Naive thymus-derived CD8-positive, alpha-beta T cell (primary cell): ENCODE measurements at regions not wholly inside any gene's neighbourhood (a gene's known extent, or its start where the extent isn't known, plus 50 kb on each side); places are given as distances from the start of the nearest gene placed in this dataset.
A peak's percentile ranks its signal among the peaks of the same experiment; 100 is the strongest.

ENCODE experiments used
- ATAC-seq, 2 donors: fragments of 150-1000 bp; cut with Tn5 transposase in 1 of 2; sonication (Bioruptor Pico), chemical (Tn5 transposase) in 1 of 2; 1 replicate in 1 of 2; 2 replicates in 1 of 2; pipeline ENCODE4 v1.10.0; 2021; ENCODE audit warnings: mild to moderate bottlenecking in 2 of 2, moderate library complexity in 2 of 2
- POLR2A ChIA-PET: fragments of 350-600 bp; sonication (Branson Sonifier 250); formaldehyde crosslinking; loops from one replicate; lab custom pipeline; 2021; ENCODE audit warnings: antibody characterized with exemption; lab: Charles Lee
- DNase-seq, 10 donors: peaks; one replicate each; pipeline versions ENCODE4 v3.0.0 to v3.0.0-alpha.2; 2020 to 2022
- H3K27ac Mint-ChIP-seq, 10 donors: one replicate each; pipeline ENCODE4 v1.8.0; 2020 to 2022; ENCODE audit warnings: mild to moderate bottlenecking in 10 of 10, mixed read lengths in 10 of 10, moderate library complexity in 4 of 10, inconsistent platforms in 1 of 10
- H3K27me3 Mint-ChIP-seq, 5 donors: one replicate each; pipeline ENCODE4 v1.8.0; 2021 to 2022; ENCODE audit warnings: mixed read lengths in 5 of 5
- H3K36me3 Mint-ChIP-seq, 3 donors: one replicate each; pipeline ENCODE4 v1.8.0; 2020 to 2022; ENCODE audit warnings: mixed read lengths in 3 of 3, mild to moderate bottlenecking in 2 of 3, inconsistent platforms in 1 of 3
- H3K4me1 Mint-ChIP-seq, 4 donors: one replicate each; pipeline ENCODE4 v1.8.0; 2021 to 2022; ENCODE audit warnings: mixed read lengths in 4 of 4
- H3K4me3 Mint-ChIP-seq, 10 donors: one replicate each; pipeline ENCODE4 v1.8.0; 2020 to 2022; ENCODE audit warnings: mild to moderate bottlenecking in 10 of 10, mixed read lengths in 10 of 10, moderate library complexity in 6 of 10, inconsistent platforms in 1 of 10
- H3K9me3 Mint-ChIP-seq, 9 donors: one replicate each; pipeline ENCODE4 v1.8.0; 2020 to 2022; ENCODE audit warnings: mixed read lengths in 9 of 9, mild to moderate bottlenecking in 3 of 9, inconsistent platforms in 1 of 9, moderate library complexity in 1 of 9

DNA sequence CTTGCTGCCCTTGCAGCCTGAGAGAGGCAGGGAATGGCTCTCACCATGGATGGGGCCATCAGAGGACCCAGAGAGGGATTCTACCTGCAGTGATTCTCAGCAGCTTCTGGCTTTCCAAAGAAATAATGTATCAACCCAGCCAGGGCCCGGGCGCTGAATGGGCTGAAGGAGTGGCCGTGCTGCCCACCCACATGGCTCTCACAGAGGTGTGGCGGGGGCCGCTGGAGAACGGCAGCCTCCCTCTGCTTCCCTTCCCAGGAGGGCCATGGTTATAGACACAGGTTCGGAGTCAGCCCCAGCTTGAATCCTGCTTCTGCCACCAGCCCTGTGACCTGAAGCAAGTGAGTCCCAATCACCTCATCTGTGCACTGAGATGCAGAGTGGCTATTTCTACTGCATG is 82.7 kb downstream of the THAP12 start:
- H3K9me3 Mint-ChIP-seq: no peaks in the 10 kb centered on the region
- peaks cover 2 to 9% (median 5%) of the 10 kb centered on the region in 4 donors for H3K4me1 Mint-ChIP-seq
- no peak overlapping the region for H3K4me3 Mint-ChIP-seq
- no peaks in the 10 kb centered on the region for H3K36me3 Mint-ChIP-seq
- H3K27me3 Mint-ChIP-seq: peaks cover 0 to 5% (median 0%) of the 10 kb centered on the region in 5 donors
- H3K27ac Mint-ChIP-seq: no peak overlapping the region
- ATAC-seq: no peak
- POLR2A ChIA-PET: no interaction called here
- DNase-seq: no peak

DNA sequence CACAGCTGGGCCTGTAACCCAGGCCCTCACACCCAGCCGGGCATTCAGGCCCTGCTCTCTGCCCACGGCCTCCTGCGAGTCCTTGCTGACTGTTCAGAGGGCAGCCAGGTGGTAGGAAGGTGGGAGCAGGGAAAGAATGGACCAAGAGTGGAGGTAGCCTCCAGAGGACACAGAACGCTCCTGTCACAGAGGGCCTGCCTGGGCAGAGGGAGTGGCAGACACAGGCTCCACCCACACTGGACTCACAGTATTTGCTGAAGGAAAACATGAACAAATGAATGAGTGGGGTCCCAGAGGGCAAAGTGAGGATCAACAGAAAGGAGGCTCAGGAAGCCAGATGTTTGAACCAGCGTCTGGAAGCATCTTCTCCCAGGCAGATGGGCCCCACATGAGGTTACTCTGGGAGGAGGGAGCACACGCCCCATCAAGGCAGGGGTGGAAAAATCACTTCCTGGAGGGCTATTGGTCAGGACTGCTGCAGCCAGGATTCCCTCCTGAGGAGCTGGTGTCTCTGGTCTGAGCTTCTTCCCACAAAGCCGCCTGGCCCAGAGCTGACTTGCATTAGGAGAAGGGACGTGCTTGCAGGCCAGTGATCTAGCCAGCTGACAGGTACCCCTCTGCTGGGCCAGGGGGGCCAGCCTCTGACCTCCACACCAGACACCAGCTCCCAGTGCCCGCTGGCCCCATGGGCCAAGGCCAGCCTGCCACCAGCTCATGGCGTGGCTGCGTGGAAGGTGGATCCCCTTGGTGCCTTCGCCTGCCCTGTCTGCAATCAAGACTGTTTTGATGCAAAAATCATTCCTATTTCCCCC is 84.0 kb downstream of the THAP12 start:
- no peak overlapping the region for H3K27ac Mint-ChIP-seq

DNA sequence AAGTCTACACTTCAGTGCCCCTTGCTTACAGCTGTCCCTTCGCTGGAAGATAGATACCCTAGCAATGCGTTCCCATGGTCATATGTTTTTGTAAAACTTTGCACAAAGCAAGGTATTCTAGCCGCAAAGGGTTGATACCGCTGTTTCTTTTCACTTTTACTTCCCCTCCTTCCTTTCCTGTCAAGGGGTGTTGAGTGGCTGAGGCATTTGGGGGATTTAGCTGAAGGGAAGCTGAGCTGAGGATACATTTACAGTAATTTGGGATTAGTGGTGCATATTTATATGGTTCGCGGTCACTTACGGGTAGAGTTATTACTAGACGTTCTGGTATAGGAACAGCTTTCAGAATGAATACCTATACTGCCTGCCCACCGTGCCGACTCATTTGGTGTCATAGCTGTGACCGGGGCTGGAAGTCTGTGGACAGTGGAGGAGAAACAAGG is 86.9 kb upstream of the WNT11 start:
- H3K4me3 Mint-ChIP-seq: peak overlapping the region; percentile 36 to 70 (median 58)

More for the DNA sequence above, 84.0 kb downstream of the THAP12 start:
- ATAC-seq (no peak), DNase-seq (no peak)
- no peak overlapping the region for H3K4me3 Mint-ChIP-seq
- no peaks in the 10 kb centered on the region for H3K36me3 Mint-ChIP-seq
- H3K4me1 Mint-ChIP-seq: peaks cover 12 to 18% (median 13%) of the 10 kb centered on the region in 4 donors
- POLR2A ChIA-PET: no interaction called here
- peaks cover 0 to 2% (median 0%) of the 10 kb centered on the region in 5 donors for H3K27me3 Mint-ChIP-seq
- no peaks in the 10 kb centered on the region for H3K9me3 Mint-ChIP-seq

DNA sequence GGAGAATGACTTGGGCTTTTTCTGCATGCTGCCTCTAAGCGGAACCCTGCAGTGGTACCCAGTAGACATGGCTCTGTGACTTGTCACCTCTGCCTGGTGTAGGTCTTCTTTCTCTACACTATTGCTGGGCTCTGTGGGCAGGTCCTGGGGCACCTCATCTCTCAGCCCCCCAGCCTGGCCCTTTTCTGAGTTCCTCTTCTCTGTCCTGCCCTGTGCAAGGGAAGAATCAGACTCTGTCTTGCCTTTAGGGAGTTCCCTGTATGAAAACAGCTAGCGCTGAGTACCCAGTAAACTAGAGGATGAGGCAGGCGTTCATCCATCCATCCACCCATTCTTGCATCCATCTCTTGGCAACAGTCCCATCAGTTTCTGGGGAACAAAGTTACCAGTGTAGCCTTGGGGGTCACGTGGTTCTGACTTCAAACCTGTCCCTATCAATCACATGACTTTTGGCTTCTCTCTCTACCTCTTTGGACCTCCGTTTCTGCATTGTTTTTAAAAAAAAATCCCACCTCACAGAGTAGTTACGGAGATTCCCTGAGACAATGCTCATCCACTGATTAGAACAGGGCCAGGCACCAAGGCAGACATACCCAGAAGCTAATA is 86.4 kb upstream of the WNT11 start:
- Mint-ChIP-seq H3K4me3 (peak overlapping the region; percentile 36 to 70 (median 58)), H3K36me3 (no peaks in the 10 kb centered on the region), H3K27ac (peak overlapping the region; percentile 44 to 93 (median 82)), H3K4me1 (peaks cover 19 to 42% (median 30%) of the 10 kb centered on the region in 4 donors), H3K27me3 (no peaks in the 10 kb centered on the region), H3K9me3 (no peaks in the 10 kb centered on the region)
- DNase-seq (no peak), ATAC-seq (peak in 1 of 2 donors; percentile 5)
- POLR2A ChIA-PET: no interaction called here

More for the DNA sequence above, 86.9 kb upstream of the WNT11 start:
- H3K27ac Mint-ChIP-seq: peak overlapping the region; percentile 44 to 93 (median 82)
- H3K27me3 Mint-ChIP-seq: no peaks in the 10 kb centered on the region
- H3K36me3 Mint-ChIP-seq: no peaks in the 10 kb centered on the region
- ATAC-seq: peak in 1 of 2 donors; percentile 30
- H3K4me1 Mint-ChIP-seq: peaks cover 14 to 37% (median 25%) of the 10 kb centered on the region in 4 donors
- peak in 2 of 10 donors; percentile 14 to 15 for DNase-seq
- POLR2A ChIA-PET: no interaction called here
- H3K9me3 Mint-ChIP-seq: no peaks in the 10 kb centered on the region

DNA sequence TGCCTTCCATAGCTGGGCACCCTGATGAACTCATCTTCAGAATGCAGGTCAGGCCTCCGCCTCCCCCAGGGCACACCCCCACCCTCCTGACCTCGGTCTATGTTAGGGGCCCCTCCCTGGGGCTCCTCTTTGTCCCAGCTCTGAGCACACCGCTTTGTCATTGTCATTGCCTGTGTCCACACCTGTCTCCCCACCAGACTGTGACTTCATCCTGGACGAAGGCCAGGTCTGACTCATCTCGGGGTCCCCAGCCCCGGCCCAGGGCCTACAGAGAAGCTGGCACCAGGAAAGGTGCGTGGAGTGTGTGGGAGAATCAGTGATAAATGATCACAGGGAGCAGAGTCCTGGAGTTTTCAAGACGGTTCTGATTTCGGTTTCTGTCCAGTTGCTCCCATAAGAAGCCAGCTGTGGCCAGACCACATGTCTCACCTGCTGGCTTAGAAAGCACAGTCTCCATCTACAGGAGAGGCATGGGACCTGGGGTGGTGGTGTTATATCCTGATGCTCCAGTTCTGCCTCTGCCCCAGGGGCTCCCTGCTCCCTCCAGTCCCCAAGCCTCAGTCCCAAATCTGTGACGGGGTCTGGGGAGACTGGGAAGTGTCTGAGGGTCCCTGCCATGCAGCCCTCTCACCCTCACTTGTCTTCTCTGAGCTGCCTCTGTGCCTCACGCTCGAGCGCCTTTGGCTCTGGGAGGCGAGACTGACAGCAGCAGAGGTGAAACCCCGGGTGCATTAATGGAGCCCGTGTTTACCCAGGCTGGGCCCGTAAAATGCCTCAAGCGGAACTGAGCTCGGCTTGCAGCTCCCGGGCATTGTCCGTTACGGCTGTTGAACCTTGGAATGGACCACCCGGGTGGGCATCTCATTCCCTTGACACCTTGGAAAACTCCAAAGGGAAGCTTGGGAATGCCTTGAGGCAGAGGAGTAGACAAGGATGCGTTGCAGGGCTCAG is 85.5 kb upstream of the WNT11 start:
- DNase-seq (no peak), ATAC-seq (no peak)
- Mint-ChIP-seq H3K4me3 (no peak overlapping the region), H3K36me3 (no peaks in the 10 kb centered on the region), H3K4me1 (peaks cover 25 to 50% (median 38%) of the 10 kb centered on the region in 4 donors), H3K9me3 (no peaks in the 10 kb centered on the region), H3K27me3 (no peaks in the 10 kb centered on the region), H3K27ac (peak overlapping the region in 2 of 10 donors; percentile 40 to 83)
- POLR2A ChIA-PET: no interaction called here

DNA sequence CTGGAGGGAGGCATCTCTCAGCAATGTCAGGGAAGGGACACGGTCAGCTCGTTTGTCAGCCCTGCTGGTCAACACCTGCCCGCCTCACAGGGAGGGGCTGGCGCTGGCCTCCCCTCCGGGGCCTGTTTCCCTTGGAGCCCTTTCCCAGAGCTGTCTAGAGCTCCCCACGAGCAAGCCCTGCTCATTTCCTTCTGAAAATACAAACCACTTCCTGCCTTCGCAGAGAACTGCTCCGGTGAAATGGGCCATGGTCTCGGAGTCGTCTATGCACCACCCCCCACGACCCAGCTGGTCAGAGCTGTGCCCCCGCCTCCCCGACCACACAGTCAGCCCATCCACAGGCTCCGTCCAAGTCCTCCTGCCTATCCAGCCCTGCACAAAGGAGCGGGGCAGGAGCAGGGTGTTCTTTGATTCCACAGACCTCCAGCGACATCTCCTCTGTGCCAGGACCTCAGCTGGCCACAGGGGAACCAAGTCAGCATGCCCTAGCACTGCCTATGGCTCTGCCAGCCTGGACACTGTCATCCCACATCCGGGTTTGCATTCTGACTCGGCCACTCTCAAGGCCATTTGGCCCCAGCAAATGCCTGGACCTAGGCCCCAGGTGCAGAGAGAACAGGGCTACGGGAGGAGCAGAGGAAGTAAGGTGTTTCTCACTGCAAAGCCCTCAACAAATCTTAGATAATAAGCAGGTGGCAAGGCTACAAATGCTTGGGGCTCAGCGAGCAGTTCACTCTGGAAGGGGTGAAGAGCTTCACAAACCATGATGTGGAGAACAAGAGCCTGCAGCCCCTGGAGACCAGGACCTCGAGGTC is 82.1 kb upstream of the WNT11 start:
- POLR2A ChIA-PET: interaction anchor here (0.8 to 1.5 kb wide), 2 partner anchors 16 to 54 kb away, joined by 3 to 11 read pairs; no protein-coding TSS in a partner anchor
- no peaks in the 10 kb centered on the region for H3K27me3 Mint-ChIP-seq
- DNase-seq (peak in 5 of 10 donors; percentile 10 to 43 (median 26)), ATAC-seq (peak; percentile 82 to 86)
- H3K27ac Mint-ChIP-seq: peak overlapping the region; percentile 84 to 95 (median 92)
- H3K4me3 Mint-ChIP-seq: peak overlapping the region; percentile 36 to 82 (median 77)
- peaks cover 31 to 58% (median 47%) of the 10 kb centered on the region in 4 donors for H3K4me1 Mint-ChIP-seq
- H3K9me3 Mint-ChIP-seq: no peaks in the 10 kb centered on the region
- H3K36me3 Mint-ChIP-seq: no peaks in the 10 kb centered on the region

DNA sequence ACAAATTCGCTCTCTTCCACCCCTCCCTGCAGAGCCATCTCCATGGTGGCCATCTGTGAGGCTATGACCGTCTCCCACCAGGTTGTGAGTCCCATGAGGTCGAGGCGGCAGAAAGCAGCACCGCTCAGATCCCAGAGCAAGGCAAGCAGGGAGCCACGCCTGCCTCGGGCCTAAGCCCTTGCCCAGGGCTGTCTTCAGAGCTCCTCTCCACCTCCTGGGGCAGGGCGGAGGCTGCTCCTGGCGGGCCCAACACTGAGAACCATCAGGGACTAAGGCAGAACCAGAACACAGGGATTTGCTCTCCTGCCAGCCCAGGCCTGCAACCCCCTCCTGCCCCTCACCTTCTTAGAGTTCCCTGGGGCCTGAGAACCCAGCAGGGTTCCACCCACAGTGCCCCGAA is 80.9 kb upstream of the WNT11 start:
- Mint-ChIP-seq H3K36me3 (no peaks in the 10 kb centered on the region), H3K4me3 (peak overlapping the region in 6 of 10 donors; percentile 50 to 82 (median 78)), H3K9me3 (no peaks in the 10 kb centered on the region), H3K27me3 (no peaks in the 10 kb centered on the region), H3K27ac (peak overlapping the region; percentile 40 to 95 (median 92)), H3K4me1 (peaks cover 28 to 53% (median 39%) of the 10 kb centered on the region in 4 donors)
- DNase-seq (no peak), ATAC-seq (no peak)
- POLR2A ChIA-PET: no interaction called here

DNA sequence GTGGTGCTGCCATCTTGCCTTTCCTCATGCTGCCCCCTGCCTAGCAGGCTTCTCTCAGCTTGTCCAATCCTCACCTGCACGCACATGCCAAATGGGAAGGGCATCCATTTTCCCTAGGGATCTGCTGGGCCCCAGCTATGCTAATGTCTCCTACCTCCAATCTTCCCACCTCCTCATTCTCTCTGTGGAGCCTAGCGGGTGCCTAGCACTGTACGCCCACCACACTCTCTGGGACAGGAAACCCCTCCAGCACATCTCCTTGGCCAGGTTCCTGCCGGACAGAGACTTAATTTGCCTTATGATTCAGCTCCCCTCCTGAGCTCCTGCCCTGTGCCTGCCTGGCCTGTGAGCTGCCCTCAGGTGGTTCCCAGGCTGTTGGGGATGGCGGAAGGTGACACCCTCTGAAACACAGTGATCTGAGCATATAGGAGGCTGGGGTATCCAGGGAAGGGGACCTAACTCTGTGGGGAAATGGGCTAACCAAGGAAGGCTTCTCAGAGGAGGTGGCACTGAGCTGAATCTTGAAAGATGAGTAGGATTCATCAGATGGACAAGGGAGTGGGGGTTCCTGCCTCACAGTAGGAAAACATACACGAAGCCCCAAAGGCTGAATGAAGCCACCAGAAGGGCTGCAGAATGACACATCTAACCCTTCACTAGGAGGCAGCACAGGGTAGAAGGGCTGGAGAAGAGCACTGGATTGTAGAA is 79.2 kb upstream of the WNT11 start:
- DNase-seq (no peak), ATAC-seq (no peak)
- Mint-ChIP-seq H3K4me1 (peaks cover 28 to 46% (median 38%) of the 10 kb centered on the region in 4 donors), H3K27ac (peak overlapping the region in 6 of 10 donors; percentile 16 to 92 (median 45)), H3K4me3 (peak overlapping the region in 1 of 10 donors; percentile 29), H3K36me3 (no peaks in the 10 kb centered on the region), H3K9me3 (no peaks in the 10 kb centered on the region), H3K27me3 (no peaks in the 10 kb centered on the region)
- POLR2A ChIA-PET: no interaction called here

DNA sequence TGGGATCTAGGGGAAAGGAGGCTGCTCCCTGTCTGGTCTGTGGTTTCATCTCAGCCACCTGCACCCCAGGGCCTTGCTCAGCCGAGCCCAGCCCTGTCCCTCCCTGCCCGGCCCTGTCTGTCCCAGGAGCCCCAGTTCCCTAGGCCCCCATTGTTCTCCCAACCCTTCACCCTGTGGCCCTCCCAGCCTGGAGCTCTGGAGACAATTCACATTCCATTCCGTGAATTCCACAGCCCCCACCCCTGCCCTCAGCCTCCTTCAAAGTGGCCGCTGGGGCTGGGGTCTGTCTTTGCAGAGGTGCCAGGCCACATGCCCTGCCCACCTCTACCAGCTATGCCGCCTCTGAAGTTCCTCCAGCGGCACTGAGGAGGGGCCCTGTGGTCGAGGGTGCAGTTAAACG is 77.9 kb upstream of the WNT11 start:
- no peaks in the 10 kb centered on the region for H3K36me3 Mint-ChIP-seq
- H3K27ac Mint-ChIP-seq: no peak overlapping the region

DNA sequence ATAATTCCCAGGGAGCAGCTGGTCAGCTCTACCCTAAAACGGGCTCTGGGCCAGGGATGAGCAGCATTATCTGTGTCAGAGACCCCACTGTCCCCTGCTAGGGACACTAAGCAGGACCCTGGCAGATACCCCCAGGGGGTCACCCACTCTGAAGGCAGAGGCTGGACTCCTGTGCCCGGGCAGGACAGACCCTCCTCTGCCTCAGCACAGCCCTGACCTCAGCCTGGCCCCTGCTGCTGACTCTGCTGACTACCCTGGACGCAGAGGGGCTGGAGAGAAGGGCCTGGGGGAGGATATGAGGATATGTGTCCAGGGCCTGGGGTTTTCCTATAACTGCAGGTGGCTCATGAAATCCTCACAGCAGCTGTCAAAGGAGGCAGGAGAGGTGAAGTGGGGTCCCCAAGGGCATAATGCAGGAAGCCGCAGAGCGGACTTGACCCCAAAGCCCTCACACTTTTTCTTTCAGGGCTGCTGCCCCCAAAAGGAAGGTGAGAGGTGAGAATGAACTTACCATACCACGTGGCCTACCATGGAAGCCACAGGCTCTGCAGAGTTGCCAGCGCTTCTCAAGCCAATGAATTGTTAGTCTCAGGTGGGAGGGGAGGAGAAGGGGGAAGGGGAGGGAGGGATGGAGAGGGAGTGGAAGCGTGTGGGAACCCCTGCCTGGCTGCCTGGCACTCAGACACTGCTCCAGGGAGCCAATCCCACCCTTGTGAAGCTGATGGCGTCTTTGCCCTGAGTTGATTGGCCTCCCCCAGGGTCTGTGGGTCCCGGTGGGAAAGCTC is 76.7 kb upstream of the WNT11 start:
- Mint-ChIP-seq H3K27ac (peak overlapping the region in 2 of 10 donors; percentile 28 to 87), H3K9me3 (no peaks in the 10 kb centered on the region), H3K4me3 (no peak overlapping the region), H3K27me3 (no peaks in the 10 kb centered on the region), H3K4me1 (peaks cover 18 to 33% (median 27%) of the 10 kb centered on the region in 4 donors), H3K36me3 (no peaks in the 10 kb centered on the region)
- no peak for ATAC-seq
- DNase-seq: no peak
- POLR2A ChIA-PET: interaction anchor here (0.6 to 1.3 kb wide), 2 partner anchors 48 to 50 kb away, joined by 3 to 4 read pairs; no protein-coding TSS in a partner anchor

More for the DNA sequence above, 77.9 kb upstream of the WNT11 start:
- Mint-ChIP-seq H3K4me3 (no peak overlapping the region), H3K27me3 (no peaks in the 10 kb centered on the region), H3K4me1 (peaks cover 28 to 45% (median 36%) of the 10 kb centered on the region in 4 donors), H3K9me3 (no peaks in the 10 kb centered on the region)
- POLR2A ChIA-PET: interaction anchor here (0.6 to 1.3 kb wide), 2 partner anchors 49 to 51 kb away, joined by 3 to 4 read pairs; no protein-coding TSS in a partner anchor
- ATAC-seq (no peak), DNase-seq (no peak)
